WTC11 (cell line): ENCODE measurements at regions not wholly inside any gene's neighbourhood (a gene's known extent, or its start where the extent isn't known, plus 50 kb on each side); places are given as distances from the start of the nearest gene placed in this dataset.

ENCODE experiments used
- ATAC-seq: fragments of 200-7000 bp; cut with Tn5 transposase; 2 replicates; pipeline ENCODE4 v1.10.0; 2021; ENCODE audit warnings: mild to moderate bottlenecking, moderate library complexity
- CTCF ChIA-PET: fragments of 300-600 bp; sonication (Branson Sonifier 250); formaldehyde crosslinking; loops from one replicate; lab custom pipeline; 2021; ENCODE audit warnings: antibody characterized with exemption; lab: Charles Lee
- POLR2A ChIA-PET: fragments of 350-600 bp; sonication (Branson Sonifier 250); formaldehyde crosslinking; loops from one replicate; lab custom pipeline; 2021; ENCODE audit warnings: antibody characterized with exemption; lab: Charles Lee
- DNase-seq: peaks from one replicate; pipeline ENCODE4 v3.0.0; 2021; ENCODE audit warnings: low spot score
- H3K27ac Mint-ChIP-seq: 2 replicates; pipeline ENCODE4 v1.8.0; 2021; ENCODE audit warnings: mixed read lengths
- H3K27me3 Mint-ChIP-seq: 2 replicates; pipeline ENCODE4 v1.8.0; 2021; ENCODE audit warnings: low read depth, mild to moderate bottlenecking, moderate library complexity, mixed read lengths
- H3K36me3 Mint-ChIP-seq: 2 replicates; pipeline ENCODE4 v1.8.0; 2021; ENCODE audit warnings: mixed read lengths
- H3K4me1 Mint-ChIP-seq: 2 replicates; pipeline ENCODE4 v1.8.0; 2022; ENCODE audit warnings: mixed read lengths
- H3K4me3 Mint-ChIP-seq: 2 replicates; pipeline ENCODE4 v1.8.0; 2021; ENCODE audit warnings: mild to moderate bottlenecking, moderate library complexity, mixed read lengths
- H3K9me3 Mint-ChIP-seq: 2 replicates; pipeline ENCODE4 v1.8.0; 2021; ENCODE audit warnings: mixed read lengths
- ELF4 ChIP-seq: sonication (generic); formaldehyde crosslinking; IDR thresholded peaks from 2 replicates; pipeline ENCODE4 v1.8.1; 2022; ENCODE audit warnings: low read depth, mild to moderate bottlenecking, moderate library complexity, missing genetic modification reagents
- EMX1 ChIP-seq: fragments of 250-450 bp; sonication (Bioruptor Pico); IDR thresholded peaks from 2 replicates; pipeline ENCODE4 v1.8.0; 2021; ENCODE audit warnings: mild to moderate bottlenecking
- FOXJ3 ChIP-seq: sonication (generic); formaldehyde crosslinking; IDR thresholded peaks from 2 replicates; pipeline ENCODE4 v1.9.0; 2021; ENCODE audit warnings: missing genetic modification reagents, mild to moderate bottlenecking, borderline replicate concordance
- MXD4 ChIP-seq: fragments of 250-450 bp; sonication (Bioruptor Pico); IDR thresholded peaks from 2 replicates; pipeline ENCODE4 v1.8.0; 2021; ENCODE audit warnings: mild to moderate bottlenecking, moderate library complexity, borderline replicate concordance
- NFYB ChIP-seq: sonication (generic); formaldehyde crosslinking; conservative IDR thresholded peaks from 2 replicates; pipeline ENCODE4 v1.8.0; 2022; ENCODE audit warnings: low read depth, missing genetic modification reagents
- NR2C2 ChIP-seq: sonication (generic); formaldehyde crosslinking; IDR thresholded peaks from 2 replicates; pipeline ENCODE4 v1.8.0; 2022; ENCODE audit warnings: mild to moderate bottlenecking, missing genetic modification reagents
- OVOL2 ChIP-seq: fragments of 250-450 bp; sonication (Bioruptor Pico); IDR thresholded peaks from 2 replicates; pipeline ENCODE4 v1.9.0; 2021; ENCODE audit warnings: mild to moderate bottlenecking, borderline replicate concordance
- SMAD3 ChIP-seq: sonication (generic); formaldehyde crosslinking; IDR thresholded peaks from 2 replicates; pipeline ENCODE4 v1.8.0; 2022; ENCODE audit warnings: missing genetic modification reagents, mild to moderate bottlenecking, borderline replicate concordance
- ZNF263 ChIP-seq: sonication (generic); formaldehyde crosslinking; IDR thresholded peaks from 2 replicates; pipeline ENCODE4 v1.8.1; 2022; ENCODE audit warnings: low read depth, mild to moderate bottlenecking, moderate library complexity, missing genetic modification reagents
- TF ChIP-seq, protein P1 (sequence below): sonication (generic); formaldehyde crosslinking; IDR thresholded peaks from 2 replicates; pipeline ENCODE4 v1.8.0; 2022; ENCODE audit warnings: missing genetic modification reagents
- TF ChIP-seq, protein P2 (sequence below): fragments of 250-450 bp; sonication (Bioruptor Pico); IDR thresholded peaks from 2 replicates; pipeline ENCODE4 v1.9.0; 2021; ENCODE audit warnings: mild to moderate bottlenecking, borderline replicate concordance
- TF ChIP-seq, protein P3 (sequence below): fragments of 250-450 bp; sonication (Bioruptor Pico); IDR thresholded peaks from 2 replicates; pipeline ENCODE4 v2.1.2; 2022; ENCODE audit warnings: mild to moderate bottlenecking, moderate library complexity
- TF ChIP-seq, protein P4 (sequence below): sonication (generic); formaldehyde crosslinking; IDR thresholded peaks from 2 replicates; pipeline ENCODE4 v1.8.0; 2023; ENCODE audit warnings: missing genetic modification reagents, mild to moderate bottlenecking, borderline replicate concordance
- TF ChIP-seq, protein P5 (sequence below): sonication (generic); formaldehyde crosslinking; IDR thresholded peaks from 2 replicates; pipeline ENCODE4 v1.8.0; 2022; ENCODE audit warnings: mild to moderate bottlenecking, missing genetic modification reagents

DNA sequence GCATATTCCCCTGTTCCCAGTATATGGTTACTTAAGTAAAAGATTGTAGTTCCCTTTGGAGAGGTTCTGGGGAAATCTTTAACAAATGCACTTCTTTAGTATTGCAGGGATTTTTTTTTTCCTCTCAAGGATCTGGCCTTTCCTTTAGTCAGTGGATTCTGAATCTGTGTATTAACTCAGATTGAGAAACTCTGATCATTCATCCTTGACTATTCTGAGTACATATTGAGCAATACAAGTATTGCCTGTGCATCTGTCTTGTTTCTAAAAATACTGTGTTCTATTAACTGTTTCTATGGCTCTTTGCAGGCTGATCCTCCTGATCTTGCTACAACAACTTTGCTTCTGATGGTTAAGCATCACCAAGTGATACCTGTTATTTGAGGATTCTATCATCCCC is 67.8 kb upstream of the FGGY start (continued):
- TF ChIP-seq, protein P1, sequence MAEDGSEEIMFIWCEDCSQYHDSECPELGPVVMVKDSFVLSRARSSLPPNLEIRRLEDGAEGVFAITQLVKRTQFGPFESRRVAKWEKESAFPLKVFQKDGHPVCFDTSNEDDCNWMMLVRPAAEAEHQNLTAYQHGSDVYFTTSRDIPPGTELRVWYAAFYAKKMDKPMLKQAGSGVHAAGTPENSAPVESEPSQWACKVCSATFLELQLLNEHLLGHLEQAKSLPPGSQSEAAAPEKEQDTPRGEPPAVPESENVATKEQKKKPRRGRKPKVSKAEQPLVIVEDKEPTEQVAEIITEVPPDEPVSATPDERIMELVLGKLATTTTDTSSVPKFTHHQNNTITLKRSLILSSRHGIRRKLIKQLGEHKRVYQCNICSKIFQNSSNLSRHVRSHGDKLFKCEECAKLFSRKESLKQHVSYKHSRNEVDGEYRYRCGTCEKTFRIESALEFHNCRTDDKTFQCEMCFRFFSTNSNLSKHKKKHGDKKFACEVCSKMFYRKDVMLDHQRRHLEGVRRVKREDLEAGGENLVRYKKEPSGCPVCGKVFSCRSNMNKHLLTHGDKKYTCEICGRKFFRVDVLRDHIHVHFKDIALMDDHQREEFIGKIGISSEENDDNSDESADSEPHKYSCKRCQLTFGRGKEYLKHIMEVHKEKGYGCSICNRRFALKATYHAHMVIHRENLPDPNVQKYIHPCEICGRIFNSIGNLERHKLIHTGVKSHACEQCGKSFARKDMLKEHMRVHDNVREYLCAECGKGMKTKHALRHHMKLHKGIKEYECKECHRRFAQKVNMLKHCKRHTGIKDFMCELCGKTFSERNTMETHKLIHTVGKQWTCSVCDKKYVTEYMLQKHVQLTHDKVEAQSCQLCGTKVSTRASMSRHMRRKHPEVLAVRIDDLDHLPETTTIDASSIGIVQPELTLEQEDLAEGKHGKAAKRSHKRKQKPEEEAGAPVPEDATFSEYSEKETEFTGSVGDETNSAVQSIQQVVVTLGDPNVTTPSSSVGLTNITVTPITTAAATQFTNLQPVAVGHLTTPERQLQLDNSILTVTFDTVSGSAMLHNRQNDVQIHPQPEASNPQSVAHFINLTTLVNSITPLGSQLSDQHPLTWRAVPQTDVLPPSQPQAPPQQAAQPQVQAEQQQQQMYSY (CRISPR knock-in tag), result no peak
- TF ChIP-seq, all 79 proteins: peak for 0

DNA sequence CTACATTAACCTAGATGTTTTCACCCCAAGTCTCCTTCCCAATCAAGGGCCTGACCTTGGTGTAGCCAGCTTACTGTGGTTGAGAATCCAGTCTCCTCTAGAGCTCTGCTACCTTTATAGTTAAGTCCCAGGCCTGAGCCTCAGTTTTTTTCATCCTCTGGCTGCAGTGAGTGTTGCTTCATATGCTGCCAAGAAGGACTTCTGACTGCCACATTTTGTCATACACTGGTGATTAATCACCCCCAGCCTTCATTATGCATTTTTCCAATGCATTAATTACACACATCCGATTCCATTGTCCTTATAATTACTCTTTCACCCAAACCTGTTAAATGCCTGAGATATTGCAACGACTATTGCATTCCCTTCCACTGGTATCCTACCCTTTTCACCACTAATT is 66.3 kb upstream of the FGGY start:
- CTCF ChIA-PET, result interaction anchor here (0.7 kb wide), 2 partner anchors 109 to 611 kb away, joined by 3 to 6 read pairs; no protein-coding TSS in a partner anchor
- Mint-ChIP-seq H3K9me3 (peaks cover 6% of the 10 kb centered on the region; the same call in 1 of the 2 replicates), H3K4me3 (no peak overlapping the region), H3K36me3 (no peaks in the 10 kb centered on the region), H3K4me1 (peaks cover 4% of the 10 kb centered on the region), H3K27ac (no peak overlapping the region), H3K27me3 (no peaks in the 10 kb centered on the region)
- TF ChIP-seq, protein P2, sequence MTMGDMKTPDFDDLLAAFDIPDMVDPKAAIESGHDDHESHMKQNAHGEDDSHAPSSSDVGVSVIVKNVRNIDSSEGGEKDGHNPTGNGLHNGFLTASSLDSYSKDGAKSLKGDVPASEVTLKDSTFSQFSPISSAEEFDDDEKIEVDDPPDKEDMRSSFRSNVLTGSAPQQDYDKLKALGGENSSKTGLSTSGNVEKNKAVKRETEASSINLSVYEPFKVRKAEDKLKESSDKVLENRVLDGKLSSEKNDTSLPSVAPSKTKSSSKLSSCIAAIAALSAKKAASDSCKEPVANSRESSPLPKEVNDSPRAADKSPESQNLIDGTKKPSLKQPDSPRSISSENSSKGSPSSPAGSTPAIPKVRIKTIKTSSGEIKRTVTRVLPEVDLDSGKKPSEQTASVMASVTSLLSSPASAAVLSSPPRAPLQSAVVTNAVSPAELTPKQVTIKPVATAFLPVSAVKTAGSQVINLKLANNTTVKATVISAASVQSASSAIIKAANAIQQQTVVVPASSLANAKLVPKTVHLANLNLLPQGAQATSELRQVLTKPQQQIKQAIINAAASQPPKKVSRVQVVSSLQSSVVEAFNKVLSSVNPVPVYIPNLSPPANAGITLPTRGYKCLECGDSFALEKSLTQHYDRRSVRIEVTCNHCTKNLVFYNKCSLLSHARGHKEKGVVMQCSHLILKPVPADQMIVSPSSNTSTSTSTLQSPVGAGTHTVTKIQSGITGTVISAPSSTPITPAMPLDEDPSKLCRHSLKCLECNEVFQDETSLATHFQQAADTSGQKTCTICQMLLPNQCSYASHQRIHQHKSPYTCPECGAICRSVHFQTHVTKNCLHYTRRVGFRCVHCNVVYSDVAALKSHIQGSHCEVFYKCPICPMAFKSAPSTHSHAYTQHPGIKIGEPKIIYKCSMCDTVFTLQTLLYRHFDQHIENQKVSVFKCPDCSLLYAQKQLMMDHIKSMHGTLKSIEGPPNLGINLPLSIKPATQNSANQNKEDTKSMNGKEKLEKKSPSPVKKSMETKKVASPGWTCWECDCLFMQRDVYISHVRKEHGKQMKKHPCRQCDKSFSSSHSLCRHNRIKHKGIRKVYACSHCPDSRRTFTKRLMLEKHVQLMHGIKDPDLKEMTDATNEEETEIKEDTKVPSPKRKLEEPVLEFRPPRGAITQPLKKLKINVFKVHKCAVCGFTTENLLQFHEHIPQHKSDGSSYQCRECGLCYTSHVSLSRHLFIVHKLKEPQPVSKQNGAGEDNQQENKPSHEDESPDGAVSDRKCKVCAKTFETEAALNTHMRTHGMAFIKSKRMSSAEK, result no peak
- TF ChIP-seq SMAD3 (no peak), OVOL2 (CRISPR knock-in tag) (no peak), NFYB (CRISPR knock-in tag) (no peak), EMX1 (no peak), FOXJ3 (CRISPR knock-in tag) (no peak), MXD4 (CRISPR knock-in tag) (no peak), NR2C2 (CRISPR knock-in tag) (no peak), ELF4 (CRISPR knock-in tag) (no peak), ZNF263 (CRISPR knock-in tag) (no peak)
- TF ChIP-seq, protein P3, sequence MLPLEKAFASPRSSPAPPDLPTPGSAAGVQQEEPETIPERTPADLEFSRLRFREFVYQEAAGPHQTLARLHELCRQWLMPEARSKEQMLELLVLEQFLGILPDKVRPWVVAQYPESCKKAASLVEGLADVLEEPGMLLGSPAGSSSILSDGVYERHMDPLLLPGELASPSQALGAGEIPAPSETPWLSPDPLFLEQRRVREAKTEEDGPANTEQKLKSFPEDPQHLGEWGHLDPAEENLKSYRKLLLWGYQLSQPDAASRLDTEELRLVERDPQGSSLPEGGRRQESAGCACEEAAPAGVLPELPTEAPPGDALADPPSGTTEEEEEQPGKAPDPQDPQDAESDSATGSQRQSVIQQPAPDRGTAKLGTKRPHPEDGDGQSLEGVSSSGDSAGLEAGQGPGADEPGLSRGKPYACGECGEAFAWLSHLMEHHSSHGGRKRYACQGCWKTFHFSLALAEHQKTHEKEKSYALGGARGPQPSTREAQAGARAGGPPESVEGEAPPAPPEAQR (CRISPR knock-in tag), result no peak
- TF ChIP-seq, protein P4, sequence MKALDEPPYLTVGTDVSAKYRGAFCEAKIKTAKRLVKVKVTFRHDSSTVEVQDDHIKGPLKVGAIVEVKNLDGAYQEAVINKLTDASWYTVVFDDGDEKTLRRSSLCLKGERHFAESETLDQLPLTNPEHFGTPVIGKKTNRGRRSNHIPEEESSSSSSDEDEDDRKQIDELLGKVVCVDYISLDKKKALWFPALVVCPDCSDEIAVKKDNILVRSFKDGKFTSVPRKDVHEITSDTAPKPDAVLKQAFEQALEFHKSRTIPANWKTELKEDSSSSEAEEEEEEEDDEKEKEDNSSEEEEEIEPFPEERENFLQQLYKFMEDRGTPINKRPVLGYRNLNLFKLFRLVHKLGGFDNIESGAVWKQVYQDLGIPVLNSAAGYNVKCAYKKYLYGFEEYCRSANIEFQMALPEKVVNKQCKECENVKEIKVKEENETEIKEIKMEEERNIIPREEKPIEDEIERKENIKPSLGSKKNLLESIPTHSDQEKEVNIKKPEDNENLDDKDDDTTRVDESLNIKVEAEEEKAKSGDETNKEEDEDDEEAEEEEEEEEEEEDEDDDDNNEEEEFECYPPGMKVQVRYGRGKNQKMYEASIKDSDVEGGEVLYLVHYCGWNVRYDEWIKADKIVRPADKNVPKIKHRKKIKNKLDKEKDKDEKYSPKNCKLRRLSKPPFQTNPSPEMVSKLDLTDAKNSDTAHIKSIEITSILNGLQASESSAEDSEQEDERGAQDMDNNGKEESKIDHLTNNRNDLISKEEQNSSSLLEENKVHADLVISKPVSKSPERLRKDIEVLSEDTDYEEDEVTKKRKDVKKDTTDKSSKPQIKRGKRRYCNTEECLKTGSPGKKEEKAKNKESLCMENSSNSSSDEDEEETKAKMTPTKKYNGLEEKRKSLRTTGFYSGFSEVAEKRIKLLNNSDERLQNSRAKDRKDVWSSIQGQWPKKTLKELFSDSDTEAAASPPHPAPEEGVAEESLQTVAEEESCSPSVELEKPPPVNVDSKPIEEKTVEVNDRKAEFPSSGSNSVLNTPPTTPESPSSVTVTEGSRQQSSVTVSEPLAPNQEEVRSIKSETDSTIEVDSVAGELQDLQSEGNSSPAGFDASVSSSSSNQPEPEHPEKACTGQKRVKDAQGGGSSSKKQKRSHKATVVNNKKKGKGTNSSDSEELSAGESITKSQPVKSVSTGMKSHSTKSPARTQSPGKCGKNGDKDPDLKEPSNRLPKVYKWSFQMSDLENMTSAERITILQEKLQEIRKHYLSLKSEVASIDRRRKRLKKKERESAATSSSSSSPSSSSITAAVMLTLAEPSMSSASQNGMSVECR, result no peak
- TF ChIP-seq, protein P5, sequence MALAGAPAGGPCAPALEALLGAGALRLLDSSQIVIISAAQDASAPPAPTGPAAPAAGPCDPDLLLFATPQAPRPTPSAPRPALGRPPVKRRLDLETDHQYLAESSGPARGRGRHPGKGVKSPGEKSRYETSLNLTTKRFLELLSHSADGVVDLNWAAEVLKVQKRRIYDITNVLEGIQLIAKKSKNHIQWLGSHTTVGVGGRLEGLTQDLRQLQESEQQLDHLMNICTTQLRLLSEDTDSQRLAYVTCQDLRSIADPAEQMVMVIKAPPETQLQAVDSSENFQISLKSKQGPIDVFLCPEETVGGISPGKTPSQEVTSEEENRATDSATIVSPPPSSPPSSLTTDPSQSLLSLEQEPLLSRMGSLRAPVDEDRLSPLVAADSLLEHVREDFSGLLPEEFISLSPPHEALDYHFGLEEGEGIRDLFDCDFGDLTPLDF (CRISPR knock-in tag), result no peak
- no peak for DNase-seq
- POLR2A ChIA-PET, result no interaction called here
- no peak for ATAC-seq
